Neural cell (in vitro differentiated cells): ENCODE measurements at regions not wholly inside any gene's neighbourhood (a gene's known extent, or its start where the extent isn't known, plus 50 kb on each side); places are given as distances from the start of the nearest gene placed in this dataset.

Experiments
- H2AFZ ChIP-seq: fragments of 200-600, 300-800 bp; sonication (generic), shearing (Covaris generic); 2 replicates; pipeline ENCODE4 v1.6.0; 2014; ENCODE audit warnings: low read depth, mild to moderate bottlenecking, antibody characterized with exemption, low read length, moderate library complexity
- H3F3A ChIP-seq: fragments of 200-600 bp; shearing (Covaris generic); 2 replicates; pipeline ENCODE4 v1.6.1; 2016; ENCODE audit warnings: mild to moderate bottlenecking, moderate library complexity, mixed read lengths, antibody characterized with exemption, low read length; ENCODE audit not compliant: insufficient read depth, poor library complexity, severe bottlenecking
- H3K27ac ChIP-seq: fragments of 200-600, 300-800 bp; sonication (generic), shearing (Covaris generic); 2 replicates; pipeline ENCODE4 v1.5.1; 2014; ENCODE audit warnings: mild to moderate bottlenecking, low read length, moderate library complexity
- H3K27me3 ChIP-seq: fragments of 300-800, 200-600 bp; sonication (generic), shearing (Covaris generic); 2 replicates; pipeline ENCODE4 v1.6.0; 2014; ENCODE audit warnings: mild to moderate bottlenecking, low read depth, low read length, moderate library complexity; ENCODE audit not compliant: insufficient read depth
- H3K36me3 ChIP-seq: fragments of 300-800, 200-600 bp; sonication (generic), shearing (Covaris generic); 2 replicates; pipeline ENCODE4 v1.5.1; 2014; ENCODE audit warnings: mild to moderate bottlenecking, antibody characterized with exemption, low read length, moderate library complexity; ENCODE audit not compliant: insufficient read depth
- H3K4me2 ChIP-seq: fragments of 300-800, 200-600 bp; sonication (generic), shearing (Covaris generic); 2 replicates; pipeline ENCODE4 v1.6.0; 2014; ENCODE audit warnings: mild to moderate bottlenecking, low read length
- H3K4me3 ChIP-seq: fragments of 300-800, 200-600 bp; sonication (generic), shearing (Covaris generic); 2 replicates; pipeline ENCODE4 v1.5.1; 2014; ENCODE audit warnings: mild to moderate bottlenecking, low read length, moderate library complexity
- H3K79me2 ChIP-seq: fragments of 200-600 bp; shearing (Covaris generic); replicated peaks from 2 replicates; pipeline ENCODE4 v1.6.0; 2014; ENCODE audit warnings: mild to moderate bottlenecking, low read length, moderate library complexity; ENCODE audit not compliant: insufficient read depth
- H3K9ac ChIP-seq: fragments of 300-800, 200-600 bp; sonication (generic), shearing (Covaris generic); 2 replicates; pipeline ENCODE4 v1.6.1; 2016; ENCODE audit warnings: mild to moderate bottlenecking, low read length, mixed read lengths
- H3K9me2 ChIP-seq: fragments of 200-600 bp; shearing (Covaris generic); 2 replicates; pipeline ENCODE4 v1.6.1; 2016; ENCODE audit warnings: mild to moderate bottlenecking, low read length, mixed read lengths; ENCODE audit not compliant: insufficient read depth
- H3K9me3 ChIP-seq: fragments of 200-600, 300-800 bp; sonication (generic), shearing (Covaris generic); 2 replicates; pipeline ENCODE4 v1.6.1; 2016; ENCODE audit warnings: mild to moderate bottlenecking, mixed run types, low read length, moderate library complexity, mixed read lengths
- H4K20me1 ChIP-seq: fragments of 200-600 bp; shearing (Covaris generic); 2 replicates; pipeline ENCODE4 v1.6.1; 2016; ENCODE audit warnings: mild to moderate bottlenecking, mixed run types; ENCODE audit not compliant: insufficient read depth
- CTCF ChIP-seq: fragments of 450-650 bp; IDR thresholded peaks from 2 replicates; pipeline ENCODE4 v1.5.1; 2014; ENCODE audit warnings: antibody characterized with exemption, mild to moderate bottlenecking, moderate library complexity; ENCODE audit not compliant: poor library complexity, severe bottlenecking
- EP300 ChIP-seq: fragments of 450-650 bp; conservative IDR thresholded peaks from 2 replicates; pipeline ENCODE4 v1.6.1; 2014; ENCODE audit warnings: antibody characterized with exemption, mild to moderate bottlenecking, moderate library complexity; ENCODE audit not compliant: poor library complexity, severe bottlenecking
- EZH2 ChIP-seq: fragments of 200-600, 300-800 bp; shearing (Covaris generic), sonication (generic); IDR thresholded peaks from 2 replicates; pipeline ENCODE4 v1.6.1; 2014; ENCODE audit warnings: antibody characterized with exemption, low read length, borderline replicate concordance, mild to moderate bottlenecking; ENCODE audit not compliant: insufficient read depth, poor library complexity, severe bottlenecking
- MXI1 ChIP-seq: fragments of 450-650 bp; conservative IDR thresholded peaks from 2 replicates; pipeline ENCODE4 v1.6.1; 2014; ENCODE audit warnings: antibody characterized with exemption, mild to moderate bottlenecking; ENCODE audit not compliant: poor library complexity, severe bottlenecking
- POLR2AphosphoS5 ChIP-seq: IDR thresholded peaks from 2 replicates; pipeline ENCODE4 v1.6.1; 2012
- RAD21 ChIP-seq: fragments of 450-650 bp; conservative IDR thresholded peaks from 2 replicates; pipeline ENCODE4 v1.6.1; 2014; ENCODE audit warnings: antibody characterized with exemption, mild to moderate bottlenecking, moderate library complexity
- REST ChIP-seq: IDR thresholded peaks from 2 replicates; pipeline ENCODE4 v1.6.1; 2012; ENCODE audit warnings: borderline replicate concordance
- SMC3 ChIP-seq: fragments of 450-650 bp; conservative IDR thresholded peaks from 2 replicates; pipeline ENCODE4 v1.6.1; 2014; ENCODE audit warnings: antibody characterized with exemption, mild to moderate bottlenecking, moderate library complexity; ENCODE audit not compliant: poor library complexity
- TAF1 ChIP-seq: IDR thresholded peaks from 2 replicates; pipeline ENCODE4 v1.6.1; 2012; ENCODE audit warnings: low read depth

GRCh38 chr22:45069925-45070324 is 60.1 kb upstream of the PHF21B start:
- no peak overlapping the region for H3K4me2 ChIP-seq
- no peaks in the 10 kb centered on the region for H3F3A ChIP-seq
- H2AFZ ChIP-seq = no peak overlapping the region
- no peak overlapping the region for H3K4me3 ChIP-seq
- no peaks in the 10 kb centered on the region for H3K79me2 ChIP-seq
- no peak overlapping the region for H3K27ac ChIP-seq
- H4K20me1 ChIP-seq = no peaks in the 10 kb centered on the region
- no peaks in the 10 kb centered on the region for H3K9me3 ChIP-seq
- no peaks in the 10 kb centered on the region for H3K27me3 ChIP-seq
- no peak overlapping the region for H3K9ac ChIP-seq
- H3K36me3 ChIP-seq = no peaks in the 10 kb centered on the region
- TF ChIP-seq TAF1 (no peak), POLR2AphosphoS5 (no peak), RAD21 (no peak), MXI1 (no peak), REST (no peak), SMC3 (no peak), EP300 (no peak), CTCF (no peak), EZH2 (no peak)
- H3K9me2 ChIP-seq = no peaks in the 10 kb centered on the region

- H3K4me2 ChIP-seq = no peak overlapping the region
- no peaks in the 10 kb centered on the region for H4K20me1 ChIP-seq
- no peak overlapping the region for H3K4me3 ChIP-seq
- no peaks in the 10 kb centered on the region for H3K27me3 ChIP-seq
- no peaks in the 10 kb centered on the region for H3F3A ChIP-seq
- no peaks in the 10 kb centered on the region for H3K9me2 ChIP-seq
- no peak overlapping the region for H2AFZ ChIP-seq
- no peaks in the 10 kb centered on the region for H3K79me2 ChIP-seq
- no peak overlapping the region for H3K9ac ChIP-seq
- TF ChIP-seq TAF1 = no peak
- H3K9me3 ChIP-seq = no peaks in the 10 kb centered on the region
- no peaks in the 10 kb centered on the region for H3K36me3 ChIP-seq
- H3K27ac ChIP-seq = no peak overlapping the region
Measured at GRCh38 chr22:45071618-45072017, 61.8 kb upstream of the PHF21B start.

- Histone ChIP-seq H3K4me3 (no peak overlapping the region), H3K9me2 (no peaks in the 10 kb centered on the region), H4K20me1 (no peaks in the 10 kb centered on the region), H3K36me3 (no peaks in the 10 kb centered on the region), H3K27ac (no peak overlapping the region), H3K4me2 (no peak overlapping the region), H3K27me3 (no peaks in the 10 kb centered on the region), H3K79me2 (no peaks in the 10 kb centered on the region), H2AFZ (no peak overlapping the region), H3F3A (no peaks in the 10 kb centered on the region), H3K9me3 (no peaks in the 10 kb centered on the region), H3K9ac (no peak overlapping the region)
- no peak for TF ChIP-seq SMC3
- no peak for TF ChIP-seq EP300
- no peak for TF ChIP-seq TAF1
- no peak for TF ChIP-seq REST
- no peak for TF ChIP-seq MXI1
- no peak for TF ChIP-seq RAD21
- no peak for TF ChIP-seq POLR2AphosphoS5
- no peak for TF ChIP-seq CTCF
- no peak for TF ChIP-seq EZH2
Measured at GRCh38 chr22:45072322-45072903, 62.6 kb upstream of the PHF21B start.
